ENCODE measurements at regions not wholly inside any gene's neighbourhood (a gene's known extent, or its start where the extent isn't known, plus 50 kb on each side); places are given as distances from the start of the nearest gene placed in this dataset.
A peak's percentile ranks its signal among the peaks of the same experiment; 100 is the strongest.

DNA sequence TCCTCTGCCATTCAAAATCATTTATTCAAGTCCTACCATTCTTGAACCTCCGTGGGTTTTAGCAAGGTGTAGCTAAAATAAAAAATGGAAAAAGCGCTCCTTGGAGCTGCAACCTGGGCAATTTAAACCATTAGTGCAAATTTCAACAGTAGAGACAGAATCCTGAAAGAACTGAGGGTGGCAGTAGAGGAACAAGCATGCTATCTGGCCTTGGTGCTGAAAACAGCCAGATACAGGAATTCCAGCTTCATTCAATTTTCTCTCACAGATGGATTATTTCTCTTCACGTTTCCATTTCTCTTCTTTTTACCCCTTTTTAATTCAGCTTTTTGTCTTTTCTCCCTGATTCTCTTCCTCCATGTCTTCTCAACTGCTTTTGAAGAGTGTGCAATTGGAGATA, 77.7 kb downstream of the OTUD1 start:
- no peak for ATAC-seq
- Histone ChIP-seq H3K27ac (ENCODE audit: low read length) (no peak overlapping the region), H3K9me3 (ENCODE audit: control insufficient read depth, insufficient read depth, low read length) (no peaks in the 10 kb centered on the region), H3K36me3 (ENCODE audit: control insufficient read depth, insufficient read depth, low read length) (no peaks in the 10 kb centered on the region), H3K27me3 (ENCODE audit: control insufficient read depth, insufficient read depth, low read length) (no peaks in the 10 kb centered on the region), H3K4me3 (ENCODE audit: low read length) (no peak overlapping the region), H3K4me1 (ENCODE audit: control insufficient read depth, insufficient read depth, low read length) (no peaks in the 10 kb centered on the region)
- 31% methylated on average over 3 of the region's 3 CpGs for WGBS (ENCODE audit: insufficient coverage)
- Mint-ChIP-seq H3K4me1 (no peaks in the 10 kb centered on the region), H3K27ac (no peak overlapping the region), H3K4me3 (no peak overlapping the region), H3K9me3 (peaks cover 0 to 2% of the 10 kb centered on the region in 2 donors), H3K36me3 (peaks cover 6% of the 10 kb centered on the region), H3K27me3 (ENCODE audit: low read depth in 2 of 2) (peaks cover 14 to 25% of the 10 kb centered on the region in 2 donors)
- TF ChIP-seq, protein P1, sequence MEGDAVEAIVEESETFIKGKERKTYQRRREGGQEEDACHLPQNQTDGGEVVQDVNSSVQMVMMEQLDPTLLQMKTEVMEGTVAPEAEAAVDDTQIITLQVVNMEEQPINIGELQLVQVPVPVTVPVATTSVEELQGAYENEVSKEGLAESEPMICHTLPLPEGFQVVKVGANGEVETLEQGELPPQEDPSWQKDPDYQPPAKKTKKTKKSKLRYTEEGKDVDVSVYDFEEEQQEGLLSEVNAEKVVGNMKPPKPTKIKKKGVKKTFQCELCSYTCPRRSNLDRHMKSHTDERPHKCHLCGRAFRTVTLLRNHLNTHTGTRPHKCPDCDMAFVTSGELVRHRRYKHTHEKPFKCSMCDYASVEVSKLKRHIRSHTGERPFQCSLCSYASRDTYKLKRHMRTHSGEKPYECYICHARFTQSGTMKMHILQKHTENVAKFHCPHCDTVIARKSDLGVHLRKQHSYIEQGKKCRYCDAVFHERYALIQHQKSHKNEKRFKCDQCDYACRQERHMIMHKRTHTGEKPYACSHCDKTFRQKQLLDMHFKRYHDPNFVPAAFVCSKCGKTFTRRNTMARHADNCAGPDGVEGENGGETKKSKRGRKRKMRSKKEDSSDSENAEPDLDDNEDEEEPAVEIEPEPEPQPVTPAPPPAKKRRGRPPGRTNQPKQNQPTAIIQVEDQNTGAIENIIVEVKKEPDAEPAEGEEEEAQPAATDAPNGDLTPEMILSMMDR (IDR thresholded peaks at IDR 0.05): no peak
- intact Hi-C loops (cut with micrococcal nuclease): no loop called here
- peak in 1 of 2 donors; percentile 49 for DNase-seq

DNA sequence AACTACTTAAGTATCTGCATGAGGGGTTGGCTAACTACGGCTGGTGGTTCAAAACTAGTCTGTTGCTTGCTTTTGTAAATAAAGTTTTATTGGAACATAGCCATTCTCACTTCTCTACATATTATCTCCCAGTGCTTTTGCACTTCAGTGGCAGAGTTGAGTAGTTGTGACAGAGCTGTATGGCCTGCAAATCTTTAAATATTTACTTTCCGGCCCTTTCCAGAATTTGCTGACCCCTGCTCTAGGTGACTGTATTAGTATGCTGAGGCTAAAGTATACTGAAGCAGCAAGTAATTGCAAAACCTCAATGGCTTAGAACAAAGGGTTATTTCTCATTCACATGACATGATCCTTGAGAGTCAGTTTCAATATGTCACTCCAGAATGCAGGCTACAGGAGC, 78.3 kb downstream of the OTUD1 start:
- Mint-ChIP-seq H3K4me1 (no peaks in the 10 kb centered on the region), H3K36me3 (peaks cover 6% of the 10 kb centered on the region), H3K9me3 (peaks cover 0 to 2% of the 10 kb centered on the region in 2 donors), H3K4me3 (no peak overlapping the region), H3K27ac (no peak overlapping the region), H3K27me3 (ENCODE audit: low read depth in 2 of 2) (peaks cover 14 to 25% of the 10 kb centered on the region in 2 donors)
- TF ChIP-seq, protein P1 (IDR thresholded peaks at IDR 0.05): no peak
- H3K36me3 ChIP-seq (ENCODE audit: control insufficient read depth, insufficient read depth, low read length): no peaks in the 10 kb centered on the region
- no peak for ATAC-seq
- H3K27ac ChIP-seq (ENCODE audit: low read length): no peak overlapping the region
- 100% methylated on average over 1 of the region's 2 CpGs for WGBS (ENCODE audit: insufficient coverage)
- no peaks in the 10 kb centered on the region for H3K4me1 ChIP-seq (ENCODE audit: control insufficient read depth, insufficient read depth, low read length)
- no peak overlapping the region for H3K4me3 ChIP-seq (ENCODE audit: low read length)
- H3K27me3 ChIP-seq (ENCODE audit: control insufficient read depth, insufficient read depth, low read length): no peaks in the 10 kb centered on the region
- no peaks in the 10 kb centered on the region for H3K9me3 ChIP-seq (ENCODE audit: control insufficient read depth, insufficient read depth, low read length)
- DNase-seq: no peak
- intact Hi-C loops (cut with micrococcal nuclease): no loop called here

DNA sequence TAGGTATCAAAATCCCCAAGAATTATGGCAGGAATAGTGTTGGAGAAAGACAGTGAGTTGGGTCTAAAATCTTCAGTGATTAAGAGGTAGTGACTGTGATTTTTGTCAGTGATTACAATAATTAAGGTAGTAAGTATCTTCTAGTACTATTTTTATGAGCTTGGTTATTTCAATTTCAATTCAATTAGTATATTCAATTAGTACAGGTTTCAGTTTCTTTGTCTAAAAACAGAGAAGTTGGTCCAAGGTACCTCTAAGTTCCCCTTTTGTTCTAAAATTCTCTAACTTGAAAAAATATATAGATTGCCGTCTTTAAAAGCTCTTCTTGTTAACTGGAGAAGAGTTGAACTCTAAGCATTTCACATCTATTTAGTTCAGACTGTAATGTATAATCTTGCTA, 82.9 kb downstream of the OTUD1 start:
- TF ChIP-seq, protein P1 (IDR thresholded peaks at IDR 0.05): no peak
- intact Hi-C loops (cut with micrococcal nuclease): no loop called here
- no peak for DNase-seq
- Mint-ChIP-seq H3K9me3 (peaks cover 0 to 2% of the 10 kb centered on the region in 2 donors), H3K36me3 (peaks cover 6% of the 10 kb centered on the region), H3K27ac (no peak overlapping the region), H3K27me3 (ENCODE audit: low read depth in 2 of 2) (peaks cover 13 to 33% of the 10 kb centered on the region in 2 donors), H3K4me3 (no peak overlapping the region), H3K4me1 (no peaks in the 10 kb centered on the region)
- WGBS (ENCODE audit: insufficient coverage): no CpG with 5 or more reads among the region's 1 CpG
- Histone ChIP-seq H3K27ac (ENCODE audit: low read length) (no peak overlapping the region), H3K4me1 (ENCODE audit: control insufficient read depth, insufficient read depth, low read length) (no peaks in the 10 kb centered on the region), H3K4me3 (ENCODE audit: low read length) (no peak overlapping the region), H3K27me3 (ENCODE audit: control insufficient read depth, insufficient read depth, low read length) (no peaks in the 10 kb centered on the region), H3K9me3 (ENCODE audit: control insufficient read depth, insufficient read depth, low read length) (no peaks in the 10 kb centered on the region), H3K36me3 (ENCODE audit: control insufficient read depth, insufficient read depth, low read length) (no peaks in the 10 kb centered on the region)
- ATAC-seq: no peak

DNA sequence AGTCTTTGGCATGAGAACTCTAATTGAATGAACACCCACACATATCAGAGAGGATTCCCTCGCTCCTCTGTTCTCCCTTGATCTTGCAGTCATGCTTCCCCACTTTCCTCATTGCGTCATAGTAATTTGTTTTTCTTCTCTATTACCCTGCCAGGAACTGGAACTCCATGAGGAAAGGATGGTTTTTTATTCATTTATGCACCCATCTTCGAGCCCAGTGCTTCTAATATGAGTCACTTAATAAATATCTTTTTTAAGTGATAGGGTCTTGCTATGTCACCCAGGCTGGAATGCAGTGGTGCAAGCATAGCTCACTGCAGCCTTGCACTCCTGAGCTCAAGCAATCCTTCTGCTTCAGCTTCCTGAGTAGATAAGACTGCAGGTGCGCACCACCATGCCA, 83.5 kb downstream of the OTUD1 start:
- TF ChIP-seq, protein P1 (IDR thresholded peaks at IDR 0.05): no peak
- ATAC-seq (no peak), DNase-seq (no peak)
- Mint-ChIP-seq H3K4me3 (no peak overlapping the region), H3K9me3 (peaks cover 0 to 2% of the 10 kb centered on the region in 2 donors), H3K27ac (no peak overlapping the region), H3K27me3 (ENCODE audit: low read depth in 2 of 2) (peaks cover 13 to 33% of the 10 kb centered on the region in 2 donors), H3K36me3 (peaks cover 6% of the 10 kb centered on the region), H3K4me1 (no peaks in the 10 kb centered on the region)
- no peaks in the 10 kb centered on the region for H3K4me1 ChIP-seq (ENCODE audit: control insufficient read depth, insufficient read depth, low read length)
- intact Hi-C loops (cut with micrococcal nuclease): no loop called here
- WGBS (ENCODE audit: insufficient coverage): 89% methylated on average over 4 of the region's 4 CpGs
- no peaks in the 10 kb centered on the region for H3K36me3 ChIP-seq (ENCODE audit: control insufficient read depth, insufficient read depth, low read length)
- H3K27me3 ChIP-seq (ENCODE audit: control insufficient read depth, insufficient read depth, low read length): no peaks in the 10 kb centered on the region
- H3K4me3 ChIP-seq (ENCODE audit: low read length): no peak overlapping the region
- no peak overlapping the region for H3K27ac ChIP-seq (ENCODE audit: low read length)
- no peaks in the 10 kb centered on the region for H3K9me3 ChIP-seq (ENCODE audit: control insufficient read depth, insufficient read depth, low read length)

Data from natural killer cell (primary cell).